ENCODE measurements at regions not wholly inside any gene's neighbourhood (a gene's known extent, or its start where the extent isn't known, plus 50 kb on each side); places are given as distances from the start of the nearest gene placed in this dataset.

GRCh38 chr15:100783291-100783690 lies 96.3 kb upstream of the ALDH1A3 start:
- no peaks in the 10 kb centered on the region for H3K36me3 ChIP-seq (ENCODE audit: control insufficient read depth, insufficient read depth, low read length, severe bottlenecking)
- H3K27me3 ChIP-seq (replicated peaks; ENCODE audit: control insufficient read depth, insufficient read depth, low read length): no peaks in the 10 kb centered on the region
- H3K9me3 ChIP-seq (ENCODE audit: control insufficient read depth, low read length): no peaks in the 10 kb centered on the region
- no peak for DNase-seq (ENCODE audit: low read depth)
- H3K9ac ChIP-seq (ENCODE audit: low read length): no peak overlapping the region
- no peaks in the 10 kb centered on the region for H3K4me1 ChIP-seq (ENCODE audit: control insufficient read depth, insufficient read depth, low read length)
- H3K4me3 ChIP-seq (ENCODE audit: low read length): no peak overlapping the region

DNA sequence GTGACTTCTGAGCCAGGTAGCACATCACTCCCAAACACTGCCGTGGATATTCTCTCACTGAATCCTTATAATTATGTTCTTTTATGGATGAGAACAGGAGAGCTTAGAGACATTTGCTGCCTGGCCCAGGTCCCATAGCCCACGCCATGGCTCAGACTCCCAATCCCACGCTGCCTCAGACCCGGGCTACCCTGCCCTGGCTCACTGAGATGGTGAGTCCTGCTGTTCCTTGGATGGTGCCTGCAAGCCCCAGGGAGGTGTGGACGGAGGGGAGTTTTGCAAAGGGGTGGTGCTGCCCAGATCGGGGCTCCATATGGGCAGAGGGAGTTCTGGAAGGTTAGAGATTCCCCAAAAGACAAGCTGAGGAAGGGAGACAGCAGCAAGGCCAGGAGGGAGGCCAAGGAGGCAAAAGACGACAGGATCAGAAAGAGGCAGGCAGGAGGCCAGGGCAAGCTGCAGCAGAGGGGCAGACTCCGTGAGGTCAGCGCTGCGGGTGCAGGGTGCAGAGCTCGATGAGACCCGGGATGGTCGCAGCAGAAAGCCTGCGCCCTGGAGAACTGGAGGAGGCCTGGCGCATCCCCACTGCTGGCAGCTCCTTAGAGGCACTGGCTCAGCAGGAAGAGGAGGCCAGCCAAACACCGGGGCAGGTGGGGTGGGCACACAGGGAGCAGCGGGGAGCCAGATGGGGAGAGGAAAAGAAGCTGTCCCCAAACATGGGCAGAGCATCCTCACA lies 95.7 kb upstream of the ALDH1A3 start:
- Histone ChIP-seq H3K4me3 (ENCODE audit: low read length) (no peak overlapping the region), H3K9me3 (ENCODE audit: control insufficient read depth, low read length) (no peaks in the 10 kb centered on the region), H3K4me1 (ENCODE audit: control insufficient read depth, insufficient read depth, low read length) (no peaks in the 10 kb centered on the region), H3K9ac (ENCODE audit: low read length) (no peak overlapping the region), H3K36me3 (ENCODE audit: control insufficient read depth, insufficient read depth, low read length, severe bottlenecking) (no peaks in the 10 kb centered on the region), H3K27me3 (replicated peaks; ENCODE audit: control insufficient read depth, insufficient read depth, low read length) (no peaks in the 10 kb centered on the region)
- DNase-seq (ENCODE audit: low read depth): no peak

DNA sequence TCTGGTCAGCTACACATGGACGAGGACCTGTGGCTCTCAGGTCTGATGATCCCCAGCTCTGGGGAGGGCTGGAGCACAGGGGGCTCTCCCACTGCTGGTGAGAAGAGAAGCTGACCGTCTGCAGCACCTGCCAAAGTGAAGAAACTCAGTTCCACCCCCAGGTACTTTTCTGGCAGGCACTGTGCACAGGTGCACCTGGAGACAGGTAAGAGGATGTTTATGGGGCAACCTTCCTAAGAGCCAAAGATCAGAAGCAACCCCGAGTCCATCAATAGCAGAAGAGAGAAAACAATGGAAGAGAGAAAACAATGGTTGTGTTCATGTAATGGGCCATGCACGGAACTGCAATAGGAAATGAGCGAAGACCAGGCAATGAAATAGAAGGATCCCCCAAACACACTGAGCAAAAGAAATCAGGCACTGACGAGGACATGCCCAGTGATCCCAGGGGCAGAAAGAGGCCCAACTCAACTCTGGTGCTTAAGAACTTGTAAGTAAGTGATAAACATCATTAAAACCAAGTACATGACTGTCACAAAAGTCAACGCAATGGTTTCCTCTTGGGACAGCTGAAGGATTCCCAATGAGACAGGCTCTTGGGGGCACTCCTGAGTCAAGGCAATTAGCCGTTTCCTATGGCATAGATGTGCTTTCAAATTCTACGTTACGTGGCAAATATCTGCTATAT lies 95.0 kb upstream of the ALDH1A3 start:
- H3K27me3 ChIP-seq (replicated peaks; ENCODE audit: control insufficient read depth, insufficient read depth, low read length): no peaks in the 10 kb centered on the region
- no peak overlapping the region for H3K4me3 ChIP-seq (ENCODE audit: low read length)
- no peaks in the 10 kb centered on the region for H3K4me1 ChIP-seq (ENCODE audit: control insufficient read depth, insufficient read depth, low read length)
- no peaks in the 10 kb centered on the region for H3K36me3 ChIP-seq (ENCODE audit: control insufficient read depth, insufficient read depth, low read length, severe bottlenecking)
- no peak overlapping the region for H3K9ac ChIP-seq (ENCODE audit: low read length)
- DNase-seq (ENCODE audit: low read depth): no peak
- no peaks in the 10 kb centered on the region for H3K9me3 ChIP-seq (ENCODE audit: control insufficient read depth, low read length)

GRCh38 chr15:100785181-100786138 lies 94.2 kb upstream of the ALDH1A3 start:
- DNase-seq (ENCODE audit: low read depth): no peak
- H3K4me3 ChIP-seq (ENCODE audit: low read length): no peak overlapping the region
- H3K4me1 ChIP-seq (ENCODE audit: control insufficient read depth, insufficient read depth, low read length): no peaks in the 10 kb centered on the region
- no peaks in the 10 kb centered on the region for H3K36me3 ChIP-seq (ENCODE audit: control insufficient read depth, insufficient read depth, low read length, severe bottlenecking)
- H3K27me3 ChIP-seq (replicated peaks; ENCODE audit: control insufficient read depth, insufficient read depth, low read length): no peaks in the 10 kb centered on the region
- H3K9me3 ChIP-seq (ENCODE audit: control insufficient read depth, low read length): no peaks in the 10 kb centered on the region
- no peak overlapping the region for H3K9ac ChIP-seq (ENCODE audit: low read length)

DNA sequence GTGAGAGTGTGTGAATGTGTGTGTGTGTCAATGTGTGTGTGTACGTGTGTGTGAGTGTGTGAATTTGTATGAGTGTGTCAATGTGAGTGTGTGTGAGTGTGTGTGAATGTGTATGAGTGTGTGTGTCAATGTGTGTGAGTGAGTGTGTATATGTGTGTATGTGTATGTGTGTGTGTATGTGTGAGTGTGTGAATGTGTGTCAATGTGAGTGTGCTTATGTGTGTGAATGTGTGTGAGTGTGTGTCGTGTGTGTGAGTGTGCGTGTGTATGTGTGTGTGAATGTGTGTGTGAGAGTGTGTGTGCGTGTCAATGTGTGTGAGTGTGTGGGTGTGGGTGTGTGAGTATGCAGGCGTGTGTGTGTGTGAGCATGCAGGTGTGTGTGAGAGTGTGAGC lies 93.5 kb upstream of the ALDH1A3 start:
- Histone ChIP-seq H3K9me3 (ENCODE audit: control insufficient read depth, low read length) (no peaks in the 10 kb centered on the region), H3K4me3 (ENCODE audit: low read length) (no peak overlapping the region), H3K4me1 (ENCODE audit: control insufficient read depth, insufficient read depth, low read length) (no peaks in the 10 kb centered on the region), H3K9ac (ENCODE audit: low read length) (no peak overlapping the region), H3K27me3 (replicated peaks; ENCODE audit: control insufficient read depth, insufficient read depth, low read length) (no peaks in the 10 kb centered on the region), H3K36me3 (ENCODE audit: control insufficient read depth, insufficient read depth, low read length, severe bottlenecking) (no peaks in the 10 kb centered on the region)
- no peak for DNase-seq (ENCODE audit: low read depth)

- H3K4me3 ChIP-seq (ENCODE audit: low read length): no peak overlapping the region
- H3K9me3 ChIP-seq (ENCODE audit: control insufficient read depth, low read length): no peaks in the 10 kb centered on the region
- no peaks in the 10 kb centered on the region for H3K27me3 ChIP-seq (replicated peaks; ENCODE audit: control insufficient read depth, insufficient read depth, low read length)
- DNase-seq (ENCODE audit: low read depth): no peak
- no peaks in the 10 kb centered on the region for H3K4me1 ChIP-seq (ENCODE audit: control insufficient read depth, insufficient read depth, low read length)
- no peak overlapping the region for H3K9ac ChIP-seq (ENCODE audit: low read length)
- no peaks in the 10 kb centered on the region for H3K36me3 ChIP-seq (ENCODE audit: control insufficient read depth, insufficient read depth, low read length, severe bottlenecking)
Observed at GRCh38 chr15:100786901-100787566, 92.6 kb upstream of the ALDH1A3 start.

DNA sequence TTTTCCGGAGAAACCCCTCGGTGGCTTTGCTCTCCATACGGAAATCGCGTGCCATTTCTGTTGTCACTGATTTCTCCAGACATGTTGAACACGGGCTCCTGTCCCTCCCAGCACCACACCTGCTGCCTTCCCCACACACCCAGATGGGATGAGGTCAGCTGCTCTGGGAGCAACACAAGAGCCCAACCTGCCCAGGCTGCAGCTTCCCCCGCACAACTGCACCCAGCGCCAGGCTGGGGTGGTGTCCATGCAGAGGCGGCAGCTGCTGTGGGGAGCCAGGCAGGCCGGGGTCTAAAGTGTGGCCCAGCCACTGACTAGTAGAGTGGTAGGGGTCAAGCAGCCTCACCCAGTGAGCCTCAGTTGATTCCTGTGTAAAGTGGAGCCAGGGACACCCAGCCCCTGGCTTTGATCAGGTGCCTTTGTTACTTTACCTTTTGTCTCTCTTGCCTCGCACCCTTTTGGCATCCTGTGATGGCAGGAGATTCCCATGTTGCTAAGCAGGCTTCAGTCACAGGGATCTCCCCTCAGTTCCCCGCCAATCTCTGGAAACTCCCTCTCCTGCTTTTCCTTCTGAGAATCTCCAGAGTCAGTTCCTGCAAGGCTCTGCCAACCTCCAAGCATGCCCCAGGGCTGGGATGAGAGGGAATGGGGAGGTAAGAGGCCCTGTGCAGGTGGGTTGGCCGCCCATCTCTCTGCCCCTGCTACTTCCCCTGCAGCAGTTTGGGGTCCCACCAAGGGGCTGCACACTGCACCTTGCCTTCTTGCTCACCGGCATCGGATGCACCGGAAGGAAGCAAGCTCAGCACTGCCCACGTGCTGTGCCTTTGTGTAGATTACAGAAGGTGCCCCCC lies 91.8 kb upstream of the ALDH1A3 start:
- Histone ChIP-seq H3K4me1 (ENCODE audit: control insufficient read depth, insufficient read depth, low read length) (no peaks in the 10 kb centered on the region), H3K9ac (ENCODE audit: low read length) (no peak overlapping the region), H3K27me3 (replicated peaks; ENCODE audit: control insufficient read depth, insufficient read depth, low read length) (no peaks in the 10 kb centered on the region), H3K9me3 (ENCODE audit: control insufficient read depth, low read length) (no peaks in the 10 kb centered on the region), H3K4me3 (ENCODE audit: low read length) (no peak overlapping the region), H3K36me3 (ENCODE audit: control insufficient read depth, insufficient read depth, low read length, severe bottlenecking) (no peaks in the 10 kb centered on the region)
- DNase-seq (ENCODE audit: low read depth): no peak

GRCh38 chr15:100788418-100789105 lies 91.1 kb upstream of the ALDH1A3 start:
- Histone ChIP-seq H3K27me3 (replicated peaks; ENCODE audit: control insufficient read depth, insufficient read depth, low read length) (no peaks in the 10 kb centered on the region), H3K9me3 (ENCODE audit: control insufficient read depth, low read length) (no peaks in the 10 kb centered on the region), H3K36me3 (ENCODE audit: control insufficient read depth, insufficient read depth, low read length, severe bottlenecking) (no peaks in the 10 kb centered on the region), H3K4me1 (ENCODE audit: control insufficient read depth, insufficient read depth, low read length) (no peaks in the 10 kb centered on the region), H3K9ac (ENCODE audit: low read length) (no peak overlapping the region), H3K4me3 (ENCODE audit: low read length) (no peak overlapping the region)
- DNase-seq (ENCODE audit: low read depth): no peak

DNA sequence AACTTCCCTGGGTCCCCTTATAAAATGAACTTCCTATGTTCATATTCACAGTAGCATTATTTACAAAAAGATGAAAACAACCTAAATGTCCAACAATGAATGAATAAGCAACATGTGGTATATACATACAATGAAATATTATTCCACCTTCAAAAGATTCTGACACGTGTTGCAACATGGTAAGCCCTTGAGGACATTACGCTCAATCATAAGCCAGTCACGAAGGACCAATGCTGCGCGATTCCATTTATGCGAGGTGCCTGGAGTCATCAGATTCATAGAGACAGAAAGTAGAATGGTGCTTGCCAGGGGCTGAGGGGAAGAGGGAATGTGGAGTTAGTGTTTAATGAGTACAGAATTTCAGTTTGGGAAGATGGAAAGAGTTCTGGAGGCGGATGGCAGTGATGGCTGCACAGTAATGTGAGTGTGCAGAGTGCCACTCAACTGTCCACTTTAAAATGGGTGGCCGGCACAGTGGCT lies 88.8 kb upstream of the ALDH1A3 start:
- DNase-seq (ENCODE audit: low read depth): no peak
- no peaks in the 10 kb centered on the region for H3K27me3 ChIP-seq (replicated peaks; ENCODE audit: control insufficient read depth, insufficient read depth, low read length)
- no peaks in the 10 kb centered on the region for H3K36me3 ChIP-seq (ENCODE audit: control insufficient read depth, insufficient read depth, low read length, severe bottlenecking)
- no peak overlapping the region for H3K4me3 ChIP-seq (ENCODE audit: low read length)
- H3K4me1 ChIP-seq (ENCODE audit: control insufficient read depth, insufficient read depth, low read length): no peaks in the 10 kb centered on the region
- H3K9me3 ChIP-seq (ENCODE audit: control insufficient read depth, low read length): no peaks in the 10 kb centered on the region
- H3K9ac ChIP-seq (ENCODE audit: low read length): no peak overlapping the region

DNA sequence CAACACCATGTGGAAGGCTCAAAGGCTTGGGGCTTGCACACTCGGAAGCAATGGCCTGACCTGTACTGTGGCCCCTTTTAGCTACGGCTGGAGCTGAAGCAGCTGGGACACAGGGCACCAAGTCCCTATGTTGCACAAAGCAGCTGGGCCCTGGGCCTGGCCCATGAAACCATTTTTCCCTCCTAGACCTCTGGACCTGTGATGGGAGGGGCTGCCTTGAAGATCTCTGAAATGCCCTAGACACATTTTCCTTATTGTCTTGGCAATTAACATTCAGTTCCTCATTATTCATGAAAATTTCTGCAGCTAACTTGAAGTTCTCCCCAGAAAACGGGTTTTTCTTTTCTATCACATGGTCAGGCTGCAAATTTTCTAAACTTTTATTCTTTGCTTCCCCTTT lies 85.6 kb upstream of the ALDH1A3 start:
- H3K4me1 ChIP-seq (ENCODE audit: control insufficient read depth, insufficient read depth, low read length): no peaks in the 10 kb centered on the region
- H3K27me3 ChIP-seq (replicated peaks; ENCODE audit: control insufficient read depth, insufficient read depth, low read length): no peaks in the 10 kb centered on the region
- no peak for DNase-seq (ENCODE audit: low read depth)
- no peaks in the 10 kb centered on the region for H3K9me3 ChIP-seq (ENCODE audit: control insufficient read depth, low read length)
- H3K4me3 ChIP-seq (ENCODE audit: low read length): no peak overlapping the region
- no peak overlapping the region for H3K9ac ChIP-seq (ENCODE audit: low read length)
- no peaks in the 10 kb centered on the region for H3K36me3 ChIP-seq (ENCODE audit: control insufficient read depth, insufficient read depth, low read length, severe bottlenecking)
